GM13977 (cell line): ENCODE measurements at regions not wholly inside any gene's neighbourhood (a gene's known extent, or its start where the extent isn't known, plus 50 kb on each side); places are given as distances from the start of the nearest gene placed in this dataset.
A peak's percentile ranks its signal among the peaks of the same experiment; 100 is the strongest.
"Not testable (repeated sequence)": the region's sequence is repeated elsewhere in the genome, so short reads cannot be mapped to it uniquely, and the experiment has no call there.

ENCODE experiments used
- DNase-seq: peaks from one replicate; pipeline ENCODE4 v3.0.0; 2012; ENCODE audit warnings: low spot score
- CTCF ChIP-seq: IDR thresholded peaks from 2 replicates; pipeline ENCODE4 v1.5.1; 2012; ENCODE audit warnings: mild to moderate bottlenecking, control low read depth; ENCODE audit not compliant: insufficient read depth; ENCODE audit errors: extremely low read depth, missing control alignments
- in situ Hi-C: fragments of 300-500 bp; cut with MboI; formaldehyde crosslinking; loops from one replicate; pipeline ENCODE4 v1.12.0; 2022; ENCODE audit warnings: low sequenced_read_pairs, low pct_unique_long_range_greater_than_20kb, mixed read lengths, inconsistent platforms; ENCODE audit not compliant: unreplicated experiment

- TF ChIP-seq CTCF: no peak
- no peak for DNase-seq
- in situ Hi-C loops: no loop called here
Observed at GRCh38 chr13:70987043-70987442, 878.8 kb upstream of the KLHL1 start.

- in situ Hi-C loops: no loop called here
- TF ChIP-seq CTCF: no peak
Observed at GRCh38 chr13:70985371-70985770, 877.1 kb upstream of the KLHL1 start.

GRCh38 chr13:70981219-70981618 lies 873.0 kb upstream of the KLHL1 start:
- DNase-seq, in situ Hi-C loops: not testable (repeated sequence)

More at GRCh38 chr13:70985371-70985770, 877.1 kb upstream of the KLHL1 start:
- no peak for DNase-seq

GRCh38 chr13:70969321-70969720 lies 861.1 kb upstream of the KLHL1 start:
- TF ChIP-seq CTCF: no peak
- no peak for DNase-seq
- in situ Hi-C loops: no loop called here

- no peak for DNase-seq
- no peak for TF ChIP-seq CTCF
- in situ Hi-C loops: no loop called here
Observed at GRCh38 chr13:70967564-70967963, 859.3 kb upstream of the KLHL1 start.

GRCh38 chr13:70964874-70965273 lies 856.6 kb upstream of the KLHL1 start:
- TF ChIP-seq CTCF: no peak
- in situ Hi-C loops: no loop called here
- no peak for DNase-seq

- peak; percentile 34 for TF ChIP-seq CTCF
- in situ Hi-C loops: no loop called here
- no peak for DNase-seq
Observed at GRCh38 chr13:70964124-70964523, 855.9 kb upstream of the KLHL1 start.
